NCI-H1092 (cell line): ENCODE measurements at regions not wholly inside any gene's neighbourhood (a gene's known extent, or its start where the extent isn't known, plus 50 kb on each side); places are given as distances from the start of the nearest gene placed in this dataset.
"Not testable (repeated sequence)": the region's sequence is repeated elsewhere in the genome, so short reads cannot be mapped to it uniquely, and the experiment has no call there.

ENCODE experiments used
- DNase-seq: peaks from one replicate; lab custom pipeline; 2025; lab: John Stamatoyannopoulos, UW

DNA sequence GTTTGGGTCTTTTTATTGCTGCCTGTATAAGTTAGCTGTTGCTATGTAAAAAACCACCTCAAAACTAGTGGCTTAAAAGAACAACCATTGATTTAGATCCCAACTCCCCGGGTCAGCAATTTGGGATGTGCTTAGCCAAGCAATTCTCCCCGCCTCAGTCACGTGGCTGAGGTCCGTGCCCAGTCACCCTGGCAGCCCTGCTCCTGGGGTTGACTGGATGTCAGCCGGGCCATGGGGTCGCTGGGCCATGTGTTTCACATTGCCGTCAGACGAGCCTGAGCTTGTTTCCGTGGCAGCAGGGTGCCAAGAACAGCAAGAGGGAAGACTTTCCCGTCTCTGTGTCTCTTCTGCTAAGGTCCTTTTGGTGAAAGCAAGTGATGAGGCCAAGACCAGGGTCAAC, 345.7 kb upstream of the FAT1 start:
- no peak for DNase-seq

DNA sequence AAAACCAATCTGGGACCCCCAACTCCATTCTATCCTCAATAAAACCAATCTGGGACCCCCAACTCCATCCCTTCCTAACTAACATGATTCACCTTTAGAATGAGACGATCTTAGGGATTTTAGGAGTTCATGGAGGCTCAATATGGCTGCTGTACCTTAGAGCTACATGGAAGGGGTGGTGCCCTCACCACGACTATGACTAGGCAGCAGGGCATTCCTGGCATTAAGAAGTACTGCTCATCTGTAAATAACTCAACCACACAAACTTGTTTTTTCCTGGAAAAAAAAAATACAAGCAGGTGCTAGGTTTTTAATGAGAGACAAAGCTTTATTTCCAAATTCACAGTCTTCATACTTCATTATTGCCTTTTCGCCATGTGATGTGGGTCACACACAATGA, 346.5 kb upstream of the FAT1 start:
- no peak for DNase-seq

DNA sequence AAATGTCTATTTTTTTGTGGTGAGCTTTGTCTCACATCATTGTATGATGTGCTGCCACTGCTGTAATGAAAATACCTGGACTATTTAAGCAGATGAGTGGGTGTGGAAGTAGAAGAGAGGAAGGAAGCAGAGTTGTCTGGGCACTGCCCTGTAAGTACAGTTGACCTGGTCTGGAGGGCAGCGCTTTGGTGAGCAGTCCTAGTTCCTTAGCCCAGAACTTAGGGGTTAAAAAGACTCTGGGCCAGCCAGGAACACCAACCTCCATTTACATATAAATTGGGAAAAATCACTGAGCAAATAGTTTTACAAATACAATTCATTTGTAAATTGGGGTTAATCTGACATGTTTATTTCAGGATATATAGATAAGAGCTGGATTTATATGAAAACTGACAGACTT, 347.1 kb upstream of the FAT1 start:
- no peak for DNase-seq

DNA sequence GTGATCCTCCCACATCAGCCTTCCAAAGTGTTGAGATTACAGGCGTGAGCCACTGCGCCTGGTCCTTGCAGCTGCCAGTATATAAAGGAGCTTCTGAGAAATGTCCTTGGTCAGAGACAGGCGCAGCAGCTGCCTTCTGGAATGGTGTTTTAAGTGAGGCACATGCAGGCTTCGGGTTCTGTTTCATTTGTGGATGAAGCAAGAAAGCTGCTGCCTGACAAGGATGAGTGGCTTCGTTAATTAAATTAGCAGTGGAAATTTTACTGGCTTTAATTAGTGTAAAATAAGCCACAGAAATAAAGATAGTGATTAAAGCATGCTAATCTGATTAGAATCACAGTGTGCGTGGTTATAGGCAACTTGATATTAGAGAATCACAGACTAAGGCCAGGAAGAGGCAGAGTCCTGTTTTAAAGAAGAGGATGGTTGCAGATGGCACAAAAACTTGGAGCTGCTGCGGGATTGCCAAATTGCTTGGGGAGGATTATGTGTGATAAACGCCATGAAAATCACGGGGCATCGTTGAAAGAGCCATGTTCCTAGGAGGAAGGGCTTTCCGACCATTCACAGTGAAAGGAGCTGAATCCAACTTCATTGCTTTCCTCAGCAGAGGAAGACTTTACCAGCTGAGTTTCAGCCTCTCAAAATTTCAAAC, 348.4 kb upstream of the FAT1 start:
- DNase-seq: no peak

DNA sequence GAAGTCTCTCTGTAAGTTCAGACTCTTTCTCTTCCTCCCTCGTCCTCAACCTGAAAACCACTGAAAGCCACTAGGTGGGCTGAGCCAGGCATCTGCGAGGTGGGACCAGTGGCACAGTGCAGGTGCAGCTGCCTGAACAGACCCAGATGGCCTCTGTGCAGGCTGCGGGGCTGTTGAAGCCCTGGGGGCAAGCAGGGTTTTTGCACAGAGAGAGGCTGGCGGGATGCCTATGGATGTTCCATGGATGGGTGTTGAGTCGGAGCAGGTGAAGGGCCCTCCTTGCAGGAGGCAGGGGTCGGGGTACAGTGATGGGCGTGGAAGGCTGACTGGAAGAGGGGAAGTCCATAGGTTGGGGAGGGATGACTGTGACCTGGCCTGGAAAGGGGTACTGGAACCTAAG, 350.2 kb upstream of the FAT1 start:
- no peak for DNase-seq

DNA sequence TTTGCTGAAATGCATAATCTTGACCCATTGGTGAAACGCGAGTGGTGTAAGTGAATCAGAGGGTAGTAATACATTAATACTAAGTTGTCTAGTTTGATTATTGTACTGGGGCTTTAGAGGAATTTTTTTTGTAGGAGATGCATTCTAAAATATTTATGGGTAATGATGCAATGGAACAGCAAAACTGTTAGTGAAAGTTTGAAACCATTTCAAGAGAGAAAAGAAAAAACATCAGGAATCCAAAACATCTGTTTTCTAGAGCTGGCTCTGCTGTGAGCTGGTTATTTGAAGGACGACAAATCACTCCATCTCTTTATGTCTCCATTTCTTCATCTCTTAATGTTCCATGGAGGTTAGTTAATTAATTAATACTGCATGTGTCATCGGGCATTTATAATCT, 351.9 kb upstream of the FAT1 start:
- DNase-seq: no peak

DNA sequence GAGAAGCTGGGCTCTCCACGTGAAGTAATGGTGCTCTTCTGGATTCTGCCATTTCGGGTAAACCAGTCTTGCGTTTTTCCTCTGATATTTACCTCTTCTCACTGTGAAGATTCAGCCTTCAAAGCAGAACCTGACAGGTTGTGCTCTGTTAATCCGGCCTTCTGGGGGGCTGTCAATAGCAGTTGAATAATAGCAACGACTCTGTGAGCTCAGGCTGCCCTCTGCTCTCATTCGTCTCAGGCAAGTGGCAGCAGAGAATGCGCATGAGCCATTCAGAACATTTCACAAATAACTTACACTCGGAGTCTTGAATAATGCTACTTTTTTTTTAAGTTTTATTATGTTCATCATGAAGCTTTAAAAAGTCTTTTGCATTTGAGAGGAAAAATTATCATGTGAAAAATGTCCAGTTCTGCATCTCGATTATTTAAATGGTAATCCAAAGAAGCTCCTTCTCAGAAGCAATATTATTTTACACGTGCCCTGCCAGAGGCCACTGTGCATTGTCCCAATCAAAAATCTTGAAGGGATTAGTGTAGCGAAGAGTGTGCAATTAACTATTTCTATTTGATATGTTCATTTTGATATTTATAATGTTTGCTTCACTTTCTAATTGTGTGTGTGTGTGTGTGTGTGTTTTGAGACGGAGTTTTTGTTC, 354.2 kb upstream of the FAT1 start:
- no peak for DNase-seq

DNA sequence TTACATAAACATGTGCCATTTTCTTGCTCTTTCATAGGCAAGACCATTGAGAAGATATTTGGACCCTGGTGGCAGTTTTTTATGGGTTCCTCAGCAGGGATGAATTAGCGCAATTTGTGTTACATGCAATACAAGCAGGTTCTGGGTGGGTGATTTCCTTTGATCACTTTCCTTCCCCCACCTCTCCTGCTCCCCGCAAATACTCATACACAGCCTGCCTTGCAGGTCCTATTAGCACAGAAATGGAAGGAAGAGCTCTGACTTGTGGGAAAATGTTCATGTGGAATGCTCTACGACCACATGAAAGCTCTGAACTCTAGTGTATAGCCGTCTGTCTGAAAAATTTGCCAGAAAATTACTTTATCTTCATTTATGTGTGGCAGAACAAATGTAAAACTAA, 361.0 kb upstream of the FAT1 start:
- no peak for DNase-seq

DNA sequence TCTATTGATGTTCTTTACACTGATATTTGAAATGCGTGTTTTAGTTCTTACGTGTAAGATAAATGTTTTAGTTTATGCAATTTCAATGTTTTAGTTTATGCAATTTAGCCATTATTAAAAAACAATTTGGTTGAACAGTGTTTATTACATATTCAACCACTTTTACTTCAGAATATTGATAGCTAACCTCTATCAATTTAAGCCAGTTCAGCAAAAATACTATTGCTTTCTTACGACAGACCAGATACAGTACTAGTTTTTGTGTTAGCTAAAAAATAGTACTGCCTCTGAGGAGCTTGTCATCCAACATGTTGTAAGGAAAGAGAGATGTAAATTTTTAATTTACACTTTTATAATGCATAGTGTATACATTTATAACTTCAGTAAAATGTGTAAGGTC, 361.7 kb upstream of the FAT1 start:
- no peak for DNase-seq

DNA sequence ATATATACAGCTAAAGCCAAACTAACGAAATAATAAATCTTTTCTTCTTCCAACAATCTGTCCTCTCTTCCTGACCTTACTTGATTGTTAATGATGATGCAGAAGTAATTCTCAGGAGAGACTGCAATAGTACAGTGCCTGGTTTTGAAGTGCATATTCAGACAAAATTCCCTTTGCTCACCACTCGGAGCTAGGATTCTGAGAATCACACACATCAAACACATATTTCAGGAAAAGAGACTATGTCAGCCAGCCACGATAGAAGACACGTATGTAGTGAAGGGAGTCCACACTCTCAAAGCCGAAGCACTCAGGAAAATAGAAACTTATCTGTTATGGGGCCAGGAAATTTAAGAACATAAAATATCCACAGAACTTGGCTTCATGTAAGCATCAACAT, 362.5 kb upstream of the FAT1 start:
- no peak for DNase-seq

DNA sequence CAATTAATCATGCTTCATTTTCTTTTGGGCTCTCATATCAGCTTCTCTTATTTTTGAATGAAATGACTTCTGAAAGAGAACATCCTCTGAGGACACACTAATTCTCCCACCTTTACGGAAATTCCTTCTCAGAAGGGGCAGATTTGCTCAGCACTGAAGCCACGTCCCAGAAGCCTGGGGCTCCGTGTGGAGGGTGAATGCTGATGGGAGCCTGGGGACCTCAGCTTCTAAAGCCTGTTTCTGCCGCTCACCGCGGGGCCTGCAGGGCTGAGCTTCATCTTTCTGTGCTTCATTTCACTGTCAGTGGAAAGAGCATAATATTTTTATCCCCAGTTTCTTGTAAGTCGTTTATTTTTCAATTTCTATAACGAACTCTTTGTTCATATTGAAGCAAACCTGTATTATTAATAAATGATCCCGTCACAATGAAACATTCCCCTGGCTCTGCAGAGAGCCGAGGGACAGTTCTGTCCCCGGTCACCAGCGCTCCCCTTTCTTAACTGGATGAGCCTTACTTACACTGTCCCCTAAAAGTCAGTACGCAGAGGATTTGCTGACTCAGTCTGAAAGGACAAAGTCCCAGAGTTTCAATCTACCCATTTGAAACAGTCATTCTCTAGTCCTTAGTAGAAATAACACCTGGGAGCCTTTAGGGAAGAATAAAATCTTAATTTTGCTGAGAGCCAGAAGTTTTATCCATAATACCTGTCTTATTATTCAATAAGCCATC, 364.6 kb upstream of the FAT1 start:
- DNase-seq: no peak

DNA sequence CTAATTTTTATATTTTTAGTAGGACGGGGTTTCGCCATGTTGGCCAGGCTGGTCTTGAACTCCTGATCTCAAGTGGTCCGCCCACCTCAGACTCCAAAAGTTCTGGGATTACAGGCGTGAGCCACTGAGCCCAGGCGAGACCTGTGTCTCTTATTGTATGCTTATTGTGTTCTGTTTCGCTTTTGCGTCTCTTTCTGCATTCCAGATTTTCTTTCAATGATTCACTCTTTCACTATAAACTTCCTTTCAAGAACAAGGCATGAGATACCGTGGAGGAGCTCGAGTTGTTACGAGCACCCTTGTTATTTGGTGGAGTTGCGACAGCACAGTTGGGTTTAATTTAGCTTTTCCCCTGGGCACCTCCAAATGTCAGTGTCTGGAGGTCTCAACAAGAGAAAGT, 366.7 kb upstream of the FAT1 start:
- DNase-seq: no peak

DNA sequence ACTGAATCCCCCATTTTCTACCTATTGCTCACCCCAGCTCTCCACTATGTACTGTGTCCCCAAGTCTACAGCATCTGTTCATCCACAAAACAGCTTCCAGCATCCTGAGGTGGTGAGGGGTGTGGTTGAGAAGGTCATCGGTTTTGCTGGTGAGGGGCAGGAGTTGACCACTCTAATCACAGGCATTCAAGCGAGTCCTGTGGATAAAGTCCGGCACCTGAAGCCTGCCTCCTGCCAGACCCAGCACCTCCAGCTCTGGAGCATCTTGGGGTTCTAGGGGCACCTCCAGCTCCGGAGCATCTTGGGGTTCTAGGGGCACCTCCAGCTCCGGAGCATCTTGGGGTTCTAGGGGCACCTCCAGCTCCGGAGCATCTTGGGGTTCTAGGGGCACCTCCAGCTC, 367.2 kb upstream of the FAT1 start:
- not testable (repeated sequence) for DNase-seq

DNA sequence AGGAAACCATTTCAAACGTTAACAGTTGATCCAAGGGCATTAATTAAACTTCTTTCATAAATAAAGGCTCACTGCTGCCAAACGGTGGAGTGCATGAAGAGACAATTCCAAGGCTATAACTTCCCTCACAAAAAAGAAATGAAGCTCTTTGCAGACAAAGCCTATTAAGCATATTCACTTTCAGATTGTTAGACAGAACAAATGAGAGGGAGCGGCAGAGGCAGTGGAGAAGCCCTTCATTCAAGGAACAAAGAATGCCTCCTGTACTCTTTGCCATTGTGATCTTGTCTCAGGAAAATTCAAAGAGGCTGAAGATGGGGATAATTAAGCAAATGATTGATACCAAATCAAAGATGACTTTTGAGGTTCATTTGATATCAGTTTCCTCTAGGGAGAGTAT, 370.5 kb upstream of the FAT1 start:
- no peak for DNase-seq

DNA sequence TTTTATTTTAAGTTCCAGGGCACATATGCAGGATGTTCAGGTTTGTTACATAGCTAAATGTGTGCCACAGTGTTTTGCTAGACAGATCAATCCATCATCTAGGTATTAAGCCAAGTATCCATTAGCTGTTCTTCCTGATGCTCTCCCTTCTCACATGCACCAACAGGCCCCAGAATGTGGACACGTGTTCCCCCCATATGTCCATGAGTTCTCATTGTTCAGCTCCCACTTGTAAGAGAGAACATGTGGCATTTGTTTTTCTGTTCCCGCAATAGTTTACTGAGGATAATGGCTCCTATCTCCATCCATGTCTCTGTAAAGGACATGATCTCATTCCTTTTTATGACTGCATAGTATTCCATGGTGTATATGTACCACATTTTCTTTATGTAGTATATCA, 374.8 kb upstream of the FAT1 start:
- no peak for DNase-seq

DNA sequence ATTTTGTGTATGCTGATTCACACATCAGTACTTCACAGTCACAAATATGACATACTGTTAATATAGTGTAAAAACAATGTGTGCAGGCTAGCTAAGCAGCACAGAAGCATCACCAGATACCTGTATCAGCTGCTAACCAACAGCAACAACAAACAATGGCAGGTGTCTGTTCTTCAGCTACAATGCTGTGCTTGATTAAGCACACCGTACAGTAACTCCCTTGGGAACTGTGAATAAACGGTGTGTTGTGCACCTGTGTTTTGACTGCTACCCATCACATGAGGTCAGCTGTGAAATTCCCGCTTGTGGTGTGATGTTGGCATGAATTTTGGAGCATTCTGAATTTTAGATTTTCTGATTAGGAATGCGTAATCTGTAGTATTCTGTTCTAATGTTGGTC, 379.7 kb upstream of the FAT1 start:
- DNase-seq: peak; percentile 29

DNA sequence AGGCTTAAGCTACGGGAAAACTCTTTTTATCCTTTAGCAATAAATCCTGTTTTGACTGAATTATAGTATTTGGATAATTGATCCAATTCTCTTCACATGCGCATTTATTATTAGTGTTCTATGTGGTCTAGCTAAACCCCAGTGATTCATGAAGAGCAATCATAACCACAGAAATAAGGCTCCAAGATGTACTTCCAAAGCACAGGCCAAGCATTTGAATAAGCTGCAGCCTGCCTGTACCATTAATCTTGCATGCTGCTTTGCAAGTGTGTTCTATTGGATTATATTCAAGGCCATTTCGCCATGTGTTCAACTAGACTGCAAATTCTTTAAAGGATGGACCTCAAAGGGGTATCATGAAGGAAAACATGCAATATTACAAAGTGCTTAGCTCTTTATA, 385.2 kb upstream of the FAT1 start:
- no peak for DNase-seq

DNA sequence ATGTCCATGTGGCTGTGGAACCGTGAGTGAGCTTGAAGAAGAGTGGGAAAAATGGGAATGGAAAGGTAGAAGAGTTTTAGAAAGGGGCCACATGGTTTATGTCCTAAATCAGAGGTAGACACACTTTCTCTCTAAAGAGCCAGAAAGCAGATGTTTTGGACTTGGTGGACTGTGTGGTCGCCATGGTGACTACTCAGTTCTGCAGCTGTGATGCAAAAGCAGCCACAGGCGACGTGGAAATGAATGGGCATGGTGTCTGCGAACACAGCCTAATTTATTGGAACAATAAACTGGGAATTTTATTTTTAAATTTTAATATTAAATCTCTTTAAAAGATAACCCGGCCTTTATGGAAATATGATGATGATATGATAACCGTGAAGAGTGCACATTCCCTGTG, 386.0 kb upstream of the FAT1 start:
- no peak for DNase-seq

DNA sequence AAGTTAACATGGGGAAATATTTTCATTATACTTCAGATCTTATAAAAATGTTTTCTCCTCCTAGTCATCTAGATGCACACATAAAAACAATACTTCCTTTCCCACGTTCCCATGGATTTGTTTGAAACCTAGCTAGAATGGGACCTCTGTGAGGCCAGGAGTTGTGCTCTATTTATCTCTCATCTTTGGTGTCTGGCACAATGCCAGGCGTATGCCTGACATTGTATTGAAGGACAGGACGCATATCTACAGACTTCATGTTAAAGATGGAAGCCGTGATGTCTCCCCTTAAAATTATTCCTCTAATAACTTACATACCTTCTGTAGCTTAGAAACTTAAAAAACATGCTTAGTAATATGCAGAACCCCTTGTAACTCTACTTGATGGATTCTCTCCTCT, 394.5 kb upstream of the FAT1 start:
- no peak for DNase-seq

DNA sequence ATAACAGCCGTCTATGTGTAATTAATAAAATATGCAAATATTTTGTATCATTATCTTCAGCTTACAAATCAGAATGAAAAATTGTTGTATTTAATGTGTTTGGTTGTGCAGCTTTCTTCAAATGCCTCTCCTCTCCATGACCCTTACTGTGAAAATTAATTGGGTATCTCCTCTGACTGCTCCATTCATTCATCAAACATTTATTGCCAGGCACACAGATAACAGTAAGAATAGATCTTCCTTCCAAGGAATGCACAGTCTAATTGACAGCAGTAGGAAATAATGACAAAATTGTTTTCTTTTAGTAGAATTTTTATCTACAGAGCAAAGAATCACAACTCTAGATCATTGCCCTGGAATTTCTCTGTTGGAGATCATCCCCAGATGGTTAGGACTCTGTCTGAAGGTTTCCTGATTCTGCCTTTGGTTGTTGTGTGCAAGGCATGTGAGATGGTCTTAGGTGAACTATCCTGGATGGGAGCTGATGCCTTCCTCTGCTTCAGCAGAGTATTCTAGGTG, 395.0 kb upstream of the FAT1 start:
- DNase-seq: no peak

DNA sequence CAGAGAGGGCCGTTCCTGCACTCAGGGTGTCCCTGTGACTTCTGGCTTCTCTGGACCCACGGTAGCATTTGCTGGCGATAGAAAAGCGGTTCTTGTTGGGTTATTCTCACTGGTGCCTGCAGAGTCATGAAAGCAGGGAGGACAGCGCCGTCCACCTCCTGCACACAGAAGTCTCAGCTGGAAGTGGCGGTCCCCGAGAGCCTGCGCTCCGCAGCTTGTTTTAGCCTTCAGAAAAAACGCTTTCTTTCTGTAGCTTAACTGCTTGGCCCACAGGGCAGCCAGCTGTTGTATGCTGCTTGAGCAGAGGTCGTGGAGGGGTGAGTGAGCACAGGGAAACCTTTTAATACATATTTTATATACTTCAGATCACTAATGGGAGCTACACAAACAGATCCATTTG, 400.7 kb upstream of the FAT1 start:
- DNase-seq: peak; percentile 34

DNA sequence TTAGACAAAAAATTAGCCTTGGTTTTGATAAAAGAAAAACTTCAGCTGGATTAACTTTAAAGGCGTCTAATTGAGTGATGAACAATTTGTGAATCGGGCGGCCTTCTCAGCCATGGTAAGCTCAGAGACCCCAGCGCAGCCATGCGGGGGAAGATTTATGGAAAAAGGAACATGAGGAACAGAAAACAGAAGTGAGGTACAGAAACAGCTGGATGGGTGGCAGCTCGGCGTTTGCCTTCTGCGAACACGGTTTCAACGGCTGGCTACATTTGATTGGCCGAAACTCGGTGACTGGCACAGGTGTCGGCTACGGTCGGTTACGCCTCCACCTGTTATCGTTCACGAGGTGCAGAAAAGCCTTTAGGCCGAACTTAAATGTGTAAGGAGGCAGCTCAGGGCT, 401.4 kb upstream of the FAT1 start:
- DNase-seq: no peak

DNA sequence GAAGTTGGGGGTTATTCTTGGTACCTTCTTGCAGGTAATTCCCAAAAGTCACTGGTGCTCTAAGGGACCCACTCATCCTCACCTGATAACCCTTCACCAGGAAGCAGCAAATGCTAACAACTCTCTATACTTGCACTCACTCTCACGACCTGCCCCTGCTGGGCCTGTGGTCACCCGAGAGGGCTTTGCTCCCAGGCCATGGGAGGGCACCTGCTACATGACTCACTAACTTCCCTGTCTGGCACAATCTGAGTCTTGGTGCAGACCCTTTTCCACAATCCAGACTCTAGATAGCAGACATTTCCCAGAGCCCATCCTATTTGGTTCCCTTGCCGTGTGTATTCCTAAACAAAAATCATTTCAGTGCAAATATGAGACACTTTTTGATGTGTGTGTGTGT, 403.8 kb upstream of the FAT1 start:
- DNase-seq: no peak
